OCI-LY7 (cell line): ENCODE measurements at regions not wholly inside any gene's neighbourhood (a gene's known extent, or its start where the extent isn't known, plus 50 kb on each side); places are given as distances from the start of the nearest gene placed in this dataset.

ENCODE experiments used
- BruUV-seq: library from RNA; stranded (reverse); fragments of 400-500 nt; replicated peaks from 2 replicates; lab custom pipeline; 2021; lab: Mats Ljungman, UMichigan
- CTCF ChIA-PET: fragments of 300-600 bp; sonication (Branson Sonifier 250); formaldehyde crosslinking; loops from one replicate; lab custom pipeline; 2022; ENCODE audit warnings: antibody characterized with exemption; ENCODE audit not compliant: unreplicated experiment; lab: Charles Lee
- POLR2A ChIA-PET: fragments of 300-600 bp; sonication (Branson Sonifier 250); formaldehyde crosslinking; loops from one replicate; lab custom pipeline; 2022; ENCODE audit warnings: antibody characterized with exemption; lab: Charles Lee
- DNase-seq: peaks from one replicate; pipeline ENCODE4 v3.0.0-alpha.2; 2015; ENCODE audit warnings: low spot score
- H2AFZ ChIP-seq: fragments of 200-600 bp; sonication (generic), shearing (Covaris generic); 2 replicates; pipeline ENCODE4 v1.6.1; 2014; ENCODE audit warnings: mild to moderate bottlenecking, antibody characterized with exemption, low read length, moderate library complexity
- H3K27ac ChIP-seq: fragments of 200-600 bp; sonication (generic); 2 replicates; pipeline ENCODE4 v1.5.1; 2014; ENCODE audit warnings: mixed run types, low read depth, mild to moderate bottlenecking, moderate library complexity, low read length, inconsistent platforms; ENCODE audit not compliant: poor library complexity, severe bottlenecking
- H3K36me3 ChIP-seq: fragments of 200-600 bp; sonication (generic); 2 replicates; pipeline ENCODE4 v1.6.1; 2014; ENCODE audit warnings: mild to moderate bottlenecking, antibody characterized with exemption, low read length, moderate library complexity, mixed read lengths; ENCODE audit not compliant: insufficient read depth
- H3K4me1 ChIP-seq: fragments of 200-600 bp; sonication (generic); 2 replicates; pipeline ENCODE4 v1.5.1; 2014; ENCODE audit warnings: mild to moderate bottlenecking, low read length; ENCODE audit not compliant: insufficient read depth, poor library complexity, severe bottlenecking
- H3K4me2 ChIP-seq: fragments of 200-600 bp; sonication (generic); 2 replicates; pipeline ENCODE4 v1.6.1; 2014; ENCODE audit warnings: mild to moderate bottlenecking, low read length
- H3K4me3 ChIP-seq: fragments of 200-600 bp; sonication (generic); 2 replicates; pipeline ENCODE4 v1.5.1; 2014; ENCODE audit warnings: mild to moderate bottlenecking, low read depth, low read length; ENCODE audit not compliant: poor library complexity, severe bottlenecking
- H3K79me2 ChIP-seq: fragments of 200-600 bp; sonication (generic); 2 replicates; pipeline ENCODE4 v1.6.1; 2016; ENCODE audit warnings: low read depth, mild to moderate bottlenecking, low read length, moderate library complexity, mixed read lengths; ENCODE audit not compliant: insufficient read depth
- H3K9me2 ChIP-seq: fragments of 200-600 bp; sonication (generic); 2 replicates; pipeline ENCODE4 v1.6.1; 2016; ENCODE audit warnings: mild to moderate bottlenecking, low read length, mixed read lengths; ENCODE audit not compliant: insufficient read depth
- H3K9me3 ChIP-seq: fragments of 200-600 bp; sonication (generic); 2 replicates; pipeline ENCODE4 v1.6.1; 2014; ENCODE audit warnings: mild to moderate bottlenecking, mixed run types, low read length, mixed read lengths
- H4K20me1 ChIP-seq: fragments of 200-600 bp; sonication (generic); 2 replicates; pipeline ENCODE4 v1.6.1; 2014; ENCODE audit warnings: mild to moderate bottlenecking, antibody characterized with exemption, low read length, moderate library complexity, mixed read lengths; ENCODE audit not compliant: insufficient read depth
- CTCF ChIP-seq: fragments of 200-600 bp; sonication (generic); conservative IDR thresholded peaks from 2 replicates; pipeline ENCODE4 v1.5.1; 2014; ENCODE audit warnings: mild to moderate bottlenecking, antibody characterized with exemption, low read length, moderate library complexity, mixed read lengths
- EZH2phosphoT487 ChIP-seq: fragments of 200-600 bp; sonication (generic); IDR thresholded peaks from 2 replicates; pipeline ENCODE4 v1.6.1; 2018; ENCODE audit warnings: low read depth, borderline replicate concordance, mild to moderate bottlenecking, mixed run types, antibody characterized with exemption, low read length, moderate library complexity, mixed read lengths
- intact Hi-C: fragments of 100-400 bp; cut with micrococcal nuclease; formaldehyde crosslinking; loops from one replicate; pipeline ENCODE4 v1.10.0; 2022; ENCODE audit not compliant: unreplicated experiment

- H3K9me2 ChIP-seq, result no peaks in the 10 kb centered on the region
- no peaks in the 10 kb centered on the region for H3K4me1 ChIP-seq
- no peaks in the 10 kb centered on the region for H3K79me2 ChIP-seq
- H3K4me3 ChIP-seq, result no peak overlapping the region
- intact Hi-C loops, result no loop called here
- ChIA-PET POLR2A (interaction anchor here (0.6 kb wide), 1 partner anchor 119 kb away, joined by 3 read pairs; no protein-coding TSS in a partner anchor), CTCF (no interaction called here)
- TF ChIP-seq EZH2phosphoT487, result no peak
- no peak for TF ChIP-seq CTCF
- H3K9me3 ChIP-seq, result no peaks in the 10 kb centered on the region
- DNase-seq, result no peak
- no TSS peak for BruUV-seq
- H3K4me2 ChIP-seq, result no peak overlapping the region
- no peak overlapping the region for H2AFZ ChIP-seq
- no peak overlapping the region for H3K27ac ChIP-seq
- H3K36me3 ChIP-seq, result no peaks in the 10 kb centered on the region
- H4K20me1 ChIP-seq, result no peaks in the 10 kb centered on the region
Measured at GRCh38 chrX:78822157-78822690, 74.7 kb downstream of the LPAR4 start.

DNA sequence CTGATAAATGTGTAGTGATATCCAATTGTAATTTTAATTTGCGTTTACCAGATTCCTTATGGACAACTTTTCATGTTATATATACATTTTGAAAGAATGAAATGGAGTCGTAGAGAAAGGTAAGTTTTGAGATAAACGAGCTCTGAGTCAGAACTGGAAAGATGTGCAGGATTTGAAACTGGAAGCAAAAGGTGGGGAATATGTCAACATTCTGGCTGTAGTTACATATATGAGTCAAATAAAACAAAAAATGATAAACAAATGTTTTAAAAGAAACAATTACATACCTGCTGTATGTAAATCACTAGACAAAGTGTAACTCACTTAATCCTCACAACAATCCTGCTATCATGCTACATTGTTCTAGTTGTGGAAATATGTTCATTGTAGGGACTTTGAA, 84.0 kb downstream of the LPAR4 start:
- DNase-seq, result no peak
- H3K9me3 ChIP-seq, result no peaks in the 10 kb centered on the region
- no peak overlapping the region for H3K4me2 ChIP-seq
- no peaks in the 10 kb centered on the region for H3K36me3 ChIP-seq
- no peaks in the 10 kb centered on the region for H3K4me1 ChIP-seq
- H3K79me2 ChIP-seq, result no peaks in the 10 kb centered on the region
- CTCF ChIA-PET, result no interaction called here
- H3K9me2 ChIP-seq, result no peaks in the 10 kb centered on the region
- intact Hi-C loops, result no loop called here
- H4K20me1 ChIP-seq, result no peaks in the 10 kb centered on the region
- TF ChIP-seq CTCF (no peak), EZH2phosphoT487 (no peak)
- no TSS peak for BruUV-seq
- no peak overlapping the region for H3K27ac ChIP-seq
- H3K4me3 ChIP-seq, result no peak overlapping the region
- POLR2A ChIA-PET, result no interaction called here
- no peak overlapping the region for H2AFZ ChIP-seq

- POLR2A ChIA-PET, result no interaction called here
- intact Hi-C loops, result no loop called here
Measured at GRCh38 chrX:78838709-78839108, 91.2 kb downstream of the LPAR4 start.

More at GRCh38 chrX:78838709-78839108, 91.2 kb downstream of the LPAR4 start:
- Histone ChIP-seq H3K79me2 (no peaks in the 10 kb centered on the region), H2AFZ (no peak overlapping the region), H3K36me3 (no peaks in the 10 kb centered on the region), H3K9me2 (no peaks in the 10 kb centered on the region), H3K4me3 (no peak overlapping the region), H3K9me3 (no peaks in the 10 kb centered on the region), H3K27ac (no peak overlapping the region), H4K20me1 (no peaks in the 10 kb centered on the region), H3K4me1 (no peaks in the 10 kb centered on the region), H3K4me2 (no peak overlapping the region)
- no TSS peak for BruUV-seq
- no peak for DNase-seq
- TF ChIP-seq CTCF, result no peak
- no peak for TF ChIP-seq EZH2phosphoT487
- CTCF ChIA-PET, result no interaction called here
